ENCODE measurements at regions not wholly inside any gene's neighbourhood (a gene's known extent, or its start where the extent isn't known, plus 50 kb on each side); places are given as distances from the start of the nearest gene placed in this dataset.

GRCh38 chr5:97846643-97847042 lies 663.6 kb upstream of the RIOK2 start:
- no peak for DNase-seq
- H3K4me1 Mint-ChIP-seq, result no peaks in the 10 kb centered on the region
- H3K27ac Mint-ChIP-seq, result no peak overlapping the region
- intact Hi-C loops (cut with micrococcal nuclease), result no loop called here
- Histone ChIP-seq H4K20me1 (ENCODE audit: insufficient read depth, low read length) (no peaks in the 10 kb centered on the region), H3K9me3 (replicated peaks in 1 of 2; ENCODE audit: control insufficient read depth in 1 of 2, insufficient read depth in 1 of 2, low read length in 2 of 2) (peaks cover 3 to 4% of the 10 kb centered on the region in 2 donors), H2AFZ (ENCODE audit: insufficient read depth, low read depth, low read length, poor library complexity, severe bottlenecking) (no peak overlapping the region), H3K4me1 (ENCODE audit: control insufficient read depth in 1 of 2, insufficient read depth in 2 of 2, low read length in 2 of 2) (no peaks in the 10 kb centered on the region), H3K79me2 (ENCODE audit: insufficient read depth, low read length) (no peaks in the 10 kb centered on the region), H3K4me2 (replicated peaks; ENCODE audit: extremely low read depth, low read length, poor library complexity, severe bottlenecking) (no peak overlapping the region), H3K27me3 (ENCODE audit: control insufficient read depth in 2 of 2, insufficient read depth in 2 of 2, low read length in 2 of 2) (no peaks in the 10 kb centered on the region), H3K4me3 (replicated peaks in 1 of 3; ENCODE audit: low read depth in 2 of 3, low read length in 3 of 3) (no peak overlapping the region), H3K36me3 (replicated peaks in 1 of 2; ENCODE audit: control insufficient read depth in 1 of 2, insufficient read depth in 2 of 2, low read length in 2 of 2) (no peaks in the 10 kb centered on the region), H3K9ac (ENCODE audit: insufficient read depth, low read length, poor library complexity, severe bottlenecking) (no peak overlapping the region), H3K27ac (ENCODE audit: low read depth in 1 of 2, low read length in 2 of 2) (no peak overlapping the region)
- no peaks in the 10 kb centered on the region for H3K36me3 Mint-ChIP-seq
- H3K9me3 Mint-ChIP-seq, result peaks cover 0 to 7% (median 0%) of the 10 kb centered on the region in 7 donors
- TF ChIP-seq CTCF (IDR thresholded peaks at IDR 0.05), result no peak
- no peak overlapping the region for H3K4me3 Mint-ChIP-seq
- peaks cover 0 to 3% (median 0%) of the 10 kb centered on the region in 3 donors for H3K27me3 Mint-ChIP-seq (ENCODE audit: low read depth in 3 of 3)

- no peak overlapping the region for H3K9ac ChIP-seq (ENCODE audit: insufficient read depth, low read length, poor library complexity, severe bottlenecking)
- no peak overlapping the region for H3K27ac ChIP-seq (ENCODE audit: low read depth in 1 of 2, low read length in 2 of 2)
- no peak for DNase-seq
- peaks cover 0 to 3% (median 0%) of the 10 kb centered on the region in 3 donors for H3K27me3 Mint-ChIP-seq (ENCODE audit: low read depth in 3 of 3)
- no peak overlapping the region for H3K4me2 ChIP-seq (replicated peaks; ENCODE audit: extremely low read depth, low read length, poor library complexity, severe bottlenecking)
- intact Hi-C loops (cut with micrococcal nuclease), result no loop called here
- peaks cover 0 to 10% (median 0%) of the 10 kb centered on the region in 7 donors for H3K9me3 Mint-ChIP-seq
- peaks cover 3 to 4% of the 10 kb centered on the region in 2 donors for H3K9me3 ChIP-seq (replicated peaks in 1 of 2; ENCODE audit: control insufficient read depth in 1 of 2, insufficient read depth in 1 of 2, low read length in 2 of 2)
- no peaks in the 10 kb centered on the region for H3K4me1 Mint-ChIP-seq
- no peaks in the 10 kb centered on the region for H3K27me3 ChIP-seq (ENCODE audit: control insufficient read depth in 2 of 2, insufficient read depth in 2 of 2, low read length in 2 of 2)
- no peaks in the 10 kb centered on the region for H3K79me2 ChIP-seq (ENCODE audit: insufficient read depth, low read length)
- no peaks in the 10 kb centered on the region for H3K36me3 Mint-ChIP-seq
- H3K27ac Mint-ChIP-seq, result no peak overlapping the region
- no peak overlapping the region for H2AFZ ChIP-seq (ENCODE audit: insufficient read depth, low read depth, low read length, poor library complexity, severe bottlenecking)
- no CpG with 5 or more reads among the region's 2 CpGs for WGBS (ENCODE audit: insufficient coverage)
- H3K4me3 ChIP-seq (replicated peaks in 1 of 3; ENCODE audit: low read depth in 2 of 3, low read length in 3 of 3), result no peak overlapping the region
- H4K20me1 ChIP-seq (ENCODE audit: insufficient read depth, low read length), result no peaks in the 10 kb centered on the region
- H3K36me3 ChIP-seq (replicated peaks in 1 of 2; ENCODE audit: control insufficient read depth in 1 of 2, insufficient read depth in 2 of 2, low read length in 2 of 2), result no peaks in the 10 kb centered on the region
- no peak overlapping the region for H3K4me3 Mint-ChIP-seq
- no peaks in the 10 kb centered on the region for H3K4me1 ChIP-seq (ENCODE audit: control insufficient read depth in 1 of 2, insufficient read depth in 2 of 2, low read length in 2 of 2)
- TF ChIP-seq CTCF (IDR thresholded peaks at IDR 0.05), result no peak
Observed at GRCh38 chr5:97847920-97848631, 665.0 kb upstream of the RIOK2 start.
